ENCODE measurements at regions not wholly inside any gene's neighbourhood (a gene's known extent, or its start where the extent isn't known, plus 50 kb on each side); places are given as distances from the start of the nearest gene placed in this dataset.

- TF ChIP-seq ZNF138 (CRISPR knock-in tag; conservative IDR thresholded peaks at IDR 0.05), result no peak
- no peak for TF ChIP-seq FOXJ3 (CRISPR knock-in tag; IDR thresholded peaks at IDR 0.05; ENCODE audit: borderline replicate concordance)
- TF ChIP-seq PRDM15 (CRISPR knock-in tag; IDR thresholded peaks at IDR 0.05), result no peak
- no peak for TF ChIP-seq ESRRA (CRISPR knock-in tag; IDR thresholded peaks at IDR 0.05; ENCODE audit: borderline replicate concordance)
- no peak for TF ChIP-seq E2F4 (CRISPR knock-in tag; IDR thresholded peaks at IDR 0.05; ENCODE audit: borderline replicate concordance, low read depth)
- no peak for TF ChIP-seq IRF2 (CRISPR knock-in tag; IDR thresholded peaks at IDR 0.05; ENCODE audit: borderline replicate concordance, low read depth)
- TF ChIP-seq CBFB (CRISPR knock-in tag; IDR thresholded peaks at IDR 0.05; ENCODE audit: low read depth), result no peak
Observed at GRCh38 chr2:107687073-107687472, 139.6 kb upstream of the RGPD4 start (continued).

GRCh38 chr2:107688135-107688534 lies 138.6 kb upstream of the RGPD4 start:
- ATAC-seq, result no peak
- H3K27me3 Mint-ChIP-seq (ENCODE audit: low read depth), result no peaks in the 10 kb centered on the region; the same call in 1 of the 2 replicates
- H3K36me3 Mint-ChIP-seq, result no peaks in the 10 kb centered on the region
- DNase-seq (ENCODE audit: low spot score), result no peak
- H3K4me3 Mint-ChIP-seq, result no peak overlapping the region
- CTCF ChIA-PET, result interaction anchor here (1.5 kb wide), 1 partner anchor 74 kb away, joined by 4 read pairs; no protein-coding TSS in a partner anchor
- no peaks in the 10 kb centered on the region for H3K9me3 Mint-ChIP-seq
- POLR2A ChIA-PET, result no interaction called here
- H3K27ac Mint-ChIP-seq, result no peak overlapping the region
- peaks cover 14% of the 10 kb centered on the region for H3K4me1 Mint-ChIP-seq
- TF ChIP-seq ATF2 (CRISPR knock-in tag; IDR thresholded peaks at IDR 0.05; ENCODE audit: borderline replicate concordance, low read depth), result no peak
- TF ChIP-seq HMGXB4 (CRISPR knock-in tag; IDR thresholded peaks at IDR 0.05), result no peak
- TF ChIP-seq PRRX2 (CRISPR knock-in tag; IDR thresholded peaks at IDR 0.05), result no peak
- TF ChIP-seq MLX (CRISPR knock-in tag; IDR thresholded peaks at IDR 0.05), result no peak
- TF ChIP-seq TEAD1 (CRISPR knock-in tag; IDR thresholded peaks at IDR 0.05), result no peak
- no peak for TF ChIP-seq CREB1 (CRISPR knock-in tag; IDR thresholded peaks at IDR 0.05)
- no peak for TF ChIP-seq PRDM15 (CRISPR knock-in tag; IDR thresholded peaks at IDR 0.05)
- TF ChIP-seq ZNF232 (CRISPR knock-in tag; IDR thresholded peaks at IDR 0.05), result no peak
- no peak for TF ChIP-seq ZBTB21 (CRISPR knock-in tag; IDR thresholded peaks at IDR 0.05; ENCODE audit: borderline replicate concordance)
- no peak for TF ChIP-seq USF1 (CRISPR knock-in tag; IDR thresholded peaks at IDR 0.05)
- no peak for TF ChIP-seq ZNF219 (CRISPR knock-in tag; IDR thresholded peaks at IDR 0.05; ENCODE audit: borderline replicate concordance)
- TF ChIP-seq NR3C1 (CRISPR knock-in tag; conservative IDR thresholded peaks at IDR 0.05; ENCODE audit: low read depth), result no peak
- no peak for TF ChIP-seq ZNF396 (CRISPR knock-in tag; IDR thresholded peaks at IDR 0.05; ENCODE audit: borderline replicate concordance)
- TF ChIP-seq CBFB (CRISPR knock-in tag; IDR thresholded peaks at IDR 0.05; ENCODE audit: low read depth), result no peak
